Fibroblast of lung (primary cell): ENCODE measurements at regions not wholly inside any gene's neighbourhood (a gene's known extent, or its start where the extent isn't known, plus 50 kb on each side); places are given as distances from the start of the nearest gene placed in this dataset.

Experiments used
- EZH2 ChIP-seq: IDR thresholded peaks from 2 replicates; pipeline ENCODE4 v1.5.1; 2012; ENCODE audit warnings: low read length, control low read depth, mild to moderate bottlenecking; ENCODE audit errors: missing control alignments
- TF ChIP-seq, protein P1 (sequence below), 2 donors: IDR thresholded peaks in 1 of 2; conservative IDR thresholded peaks in 1 of 2; 1 replicate in 1 of 2; 2 replicates in 1 of 2; pipeline ENCODE4 v1.5.1; 2011 to 2012; ENCODE audit warnings: low read length in 2 of 2, control low read depth in 1 of 2, inconsistent platforms in 1 of 2, low read depth in 1 of 2, mild to moderate bottlenecking in 1 of 2

DNA sequence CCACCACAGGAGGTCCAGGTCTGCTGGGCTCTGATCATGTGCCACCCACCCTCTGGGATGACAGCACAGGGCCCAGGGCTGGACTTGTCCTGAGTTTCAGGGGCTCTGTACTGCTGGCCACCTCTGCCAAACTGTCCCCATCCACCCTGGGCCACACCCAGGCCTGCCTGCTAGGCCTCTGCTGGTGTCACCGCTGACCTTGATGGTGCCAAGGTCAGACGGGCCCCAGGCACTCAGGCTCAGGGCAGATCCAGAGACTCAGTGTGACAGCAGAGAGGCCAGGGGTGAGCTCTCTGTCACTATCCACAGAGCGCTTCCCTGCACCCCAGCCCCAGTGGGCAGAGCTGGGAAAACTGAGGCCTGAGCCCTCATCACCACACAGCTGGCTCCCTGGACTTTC, 75.6 kb downstream of the RMI2 start:
- TF ChIP-seq, protein P1, sequence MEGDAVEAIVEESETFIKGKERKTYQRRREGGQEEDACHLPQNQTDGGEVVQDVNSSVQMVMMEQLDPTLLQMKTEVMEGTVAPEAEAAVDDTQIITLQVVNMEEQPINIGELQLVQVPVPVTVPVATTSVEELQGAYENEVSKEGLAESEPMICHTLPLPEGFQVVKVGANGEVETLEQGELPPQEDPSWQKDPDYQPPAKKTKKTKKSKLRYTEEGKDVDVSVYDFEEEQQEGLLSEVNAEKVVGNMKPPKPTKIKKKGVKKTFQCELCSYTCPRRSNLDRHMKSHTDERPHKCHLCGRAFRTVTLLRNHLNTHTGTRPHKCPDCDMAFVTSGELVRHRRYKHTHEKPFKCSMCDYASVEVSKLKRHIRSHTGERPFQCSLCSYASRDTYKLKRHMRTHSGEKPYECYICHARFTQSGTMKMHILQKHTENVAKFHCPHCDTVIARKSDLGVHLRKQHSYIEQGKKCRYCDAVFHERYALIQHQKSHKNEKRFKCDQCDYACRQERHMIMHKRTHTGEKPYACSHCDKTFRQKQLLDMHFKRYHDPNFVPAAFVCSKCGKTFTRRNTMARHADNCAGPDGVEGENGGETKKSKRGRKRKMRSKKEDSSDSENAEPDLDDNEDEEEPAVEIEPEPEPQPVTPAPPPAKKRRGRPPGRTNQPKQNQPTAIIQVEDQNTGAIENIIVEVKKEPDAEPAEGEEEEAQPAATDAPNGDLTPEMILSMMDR (conservative IDR thresholded peaks at IDR 0.05 in 1 of 2, IDR thresholded peaks at IDR 0.05 in 1 of 2; ENCODE audit: low read depth in 1 of 2, low read length in 2 of 2), result no peak
- TF ChIP-seq EZH2, result no peak
